SJSA1 (cell line): ENCODE measurements at regions not wholly inside any gene's neighbourhood (a gene's known extent, or its start where the extent isn't known, plus 50 kb on each side); places are given as distances from the start of the nearest gene placed in this dataset.
"Not testable (repeated sequence)": the region's sequence is repeated elsewhere in the genome, so short reads cannot be mapped to it uniquely, and the experiment has no call there.

Experiments used
- DNase-seq, 2 experiments: peaks; one replicate each; pipeline ENCODE4 v3.0.0-alpha.2; 2015 to 2020; ENCODE audit warnings: low spot score in 2 of 2, low read depth in 1 of 2
- H3K27ac ChIP-seq: fragments of 250-450 bp; sonication (Bioruptor Pico); 2 replicates; pipeline ENCODE4 v1.5.1; 2020; ENCODE audit warnings: mild to moderate bottlenecking, moderate library complexity
- H3K27me3 ChIP-seq: fragments of 250-450 bp; sonication (Bioruptor Pico); replicated peaks from 2 replicates; pipeline ENCODE4 v1.5.1; 2020; ENCODE audit warnings: mild to moderate bottlenecking, moderate library complexity
- H3K36me3 ChIP-seq: fragments of 250-450 bp; sonication (Bioruptor Pico); 2 replicates; pipeline ENCODE4 v1.5.1; 2020; ENCODE audit warnings: mild to moderate bottlenecking
- H3K4me1 ChIP-seq: fragments of 250-450 bp; sonication (Bioruptor Pico); replicated peaks from 2 replicates; pipeline ENCODE4 v1.6.1; 2021; ENCODE audit warnings: mild to moderate bottlenecking
- H3K4me3 ChIP-seq: fragments of 250-450 bp; sonication (Bioruptor Pico); 2 replicates; pipeline ENCODE4 v1.5.1; 2020; ENCODE audit warnings: mild to moderate bottlenecking
- H3K9me3 ChIP-seq: fragments of 250-450 bp; sonication (Bioruptor Pico); replicated peaks from 2 replicates; pipeline ENCODE4 v1.5.1; 2020; ENCODE audit warnings: mild to moderate bottlenecking

- DNase-seq: no peak
- Histone ChIP-seq H3K36me3 (no peaks in the 10 kb centered on the region), H3K9me3 (no peaks in the 10 kb centered on the region), H3K4me1 (peaks cover 5% of the 10 kb centered on the region), H3K4me3 (no peak overlapping the region), H3K27me3 (no peaks in the 10 kb centered on the region), H3K27ac (no peak overlapping the region)
Observed at GRCh38 chr10:52563360-52563759, 209.2 kb downstream of the MBL2 start.

GRCh38 chr10:52566471-52567246 lies 205.9 kb downstream of the MBL2 start:
- Histone ChIP-seq H3K9me3 (no peaks in the 10 kb centered on the region), H3K4me1 (peaks cover 5% of the 10 kb centered on the region), H3K27ac (no peak overlapping the region), H3K27me3 (peaks cover 3% of the 10 kb centered on the region; the same call in 1 of the 2 replicates), H3K36me3 (no peaks in the 10 kb centered on the region), H3K4me3 (no peak overlapping the region)
- peak; percentile 45 to 62 for DNase-seq

- Histone ChIP-seq H3K27me3 (peaks cover 3% of the 10 kb centered on the region; the same call in 1 of the 2 replicates), H3K27ac (no peak overlapping the region), H3K36me3 (no peaks in the 10 kb centered on the region), H3K4me3 (no peak overlapping the region), H3K9me3 (no peaks in the 10 kb centered on the region), H3K4me1 (peaks cover 5% of the 10 kb centered on the region)
- no peak for DNase-seq
Observed at GRCh38 chr10:52567247-52567580, 205.4 kb downstream of the MBL2 start.

- DNase-seq: no peak
- H3K4me1 ChIP-seq: peaks cover 5% of the 10 kb centered on the region
- H3K27ac ChIP-seq: no peak overlapping the region
- H3K27me3 ChIP-seq: peaks cover 3% of the 10 kb centered on the region; the same call in 1 of the 2 replicates
- H3K36me3 ChIP-seq: no peaks in the 10 kb centered on the region
- no peak overlapping the region for H3K4me3 ChIP-seq
- H3K9me3 ChIP-seq: no peaks in the 10 kb centered on the region
Observed at GRCh38 chr10:52568309-52568708, 204.3 kb downstream of the MBL2 start.

- Histone ChIP-seq H3K4me3 (no peak overlapping the region), H3K4me1 (peaks cover 5% of the 10 kb centered on the region), H3K27ac (no peak overlapping the region), H3K36me3 (no peaks in the 10 kb centered on the region), H3K27me3 (peaks cover 3% of the 10 kb centered on the region; the same call in 1 of the 2 replicates), H3K9me3 (no peaks in the 10 kb centered on the region)
- DNase-seq: no peak
Observed at GRCh38 chr10:52570490-52570889, 202.1 kb downstream of the MBL2 start.

GRCh38 chr10:52571018-52571417 lies 201.6 kb downstream of the MBL2 start:
- peaks cover 5% of the 10 kb centered on the region for H3K4me1 ChIP-seq
- H3K9me3 ChIP-seq: no peaks in the 10 kb centered on the region
- peaks cover 3% of the 10 kb centered on the region; the same call in 1 of the 2 replicates for H3K27me3 ChIP-seq
- no peaks in the 10 kb centered on the region for H3K36me3 ChIP-seq
- H3K27ac ChIP-seq: no peak overlapping the region
- H3K4me3 ChIP-seq: no peak overlapping the region
- no peak for DNase-seq

GRCh38 chr10:52571516-52572182 lies 200.9 kb downstream of the MBL2 start:
- DNase-seq: no peak
- Histone ChIP-seq H3K4me3 (no peak overlapping the region), H3K27me3 (peaks cover 3% of the 10 kb centered on the region; the same call in 1 of the 2 replicates), H3K27ac (no peak overlapping the region), H3K36me3 (no peaks in the 10 kb centered on the region), H3K4me1 (peaks cover 2% of the 10 kb centered on the region), H3K9me3 (no peaks in the 10 kb centered on the region)

GRCh38 chr10:52573347-52573746 lies 199.2 kb downstream of the MBL2 start:
- H3K9me3 ChIP-seq: no peaks in the 10 kb centered on the region
- H3K27ac ChIP-seq: no peak overlapping the region
- H3K4me1 ChIP-seq: no peaks in the 10 kb centered on the region
- no peak overlapping the region for H3K4me3 ChIP-seq
- H3K27me3 ChIP-seq: peaks cover 3% of the 10 kb centered on the region; the same call in 1 of the 2 replicates
- DNase-seq: no peak
- H3K36me3 ChIP-seq: no peaks in the 10 kb centered on the region

- no peaks in the 10 kb centered on the region for H3K9me3 ChIP-seq
- no peak for DNase-seq
- H3K27ac ChIP-seq: no peak overlapping the region
- H3K4me1 ChIP-seq: peaks cover 10% of the 10 kb centered on the region
- H3K36me3 ChIP-seq: no peaks in the 10 kb centered on the region
- peaks cover 3% of the 10 kb centered on the region; the same call in 1 of the 2 replicates for H3K27me3 ChIP-seq
- no peak overlapping the region for H3K4me3 ChIP-seq
Observed at GRCh38 chr10:52574697-52575096, 197.9 kb downstream of the MBL2 start.

- Histone ChIP-seq H3K27me3 (no peaks in the 10 kb centered on the region), H3K4me1 (peaks cover 10% of the 10 kb centered on the region), H3K27ac (no peak overlapping the region), H3K4me3 (no peak overlapping the region), H3K9me3 (no peaks in the 10 kb centered on the region), H3K36me3 (no peaks in the 10 kb centered on the region)
- no peak for DNase-seq
Observed at GRCh38 chr10:52577047-52577446, 195.5 kb downstream of the MBL2 start.

GRCh38 chr10:52578871-52579405 lies 193.6 kb downstream of the MBL2 start:
- Histone ChIP-seq H3K27ac (no peak overlapping the region; the same call in 1 of the 2 replicates), H3K4me3 (no peak overlapping the region), H3K36me3 (no peaks in the 10 kb centered on the region), H3K27me3 (no peaks in the 10 kb centered on the region), H3K4me1 (peaks cover 10% of the 10 kb centered on the region), H3K9me3 (no peaks in the 10 kb centered on the region)
- peak in 1 of 2 experiments; percentile 9 for DNase-seq

- not testable (repeated sequence) for H3K27ac ChIP-seq, H3K36me3 ChIP-seq, H3K9me3 ChIP-seq, DNase-seq, H3K4me3 ChIP-seq, H3K27me3 ChIP-seq, H3K4me1 ChIP-seq
Observed at GRCh38 chr10:52581636-52582035, 190.9 kb downstream of the MBL2 start.

GRCh38 chr10:52583336-52583735 lies 189.2 kb downstream of the MBL2 start:
- peaks cover 10% of the 10 kb centered on the region for H3K4me1 ChIP-seq
- H3K27me3 ChIP-seq: no peaks in the 10 kb centered on the region
- H3K9me3 ChIP-seq: no peaks in the 10 kb centered on the region
- no peaks in the 10 kb centered on the region for H3K36me3 ChIP-seq
- no peak for DNase-seq
- H3K27ac ChIP-seq: no peak overlapping the region
- no peak overlapping the region for H3K4me3 ChIP-seq

GRCh38 chr10:52586710-52587109 lies 185.9 kb downstream of the MBL2 start:
- H3K27me3 ChIP-seq: no peaks in the 10 kb centered on the region
- H3K27ac ChIP-seq: no peak overlapping the region
- H3K9me3 ChIP-seq: no peaks in the 10 kb centered on the region
- DNase-seq: no peak
- H3K4me3 ChIP-seq: no peak overlapping the region
- no peaks in the 10 kb centered on the region for H3K4me1 ChIP-seq
- H3K36me3 ChIP-seq: no peaks in the 10 kb centered on the region
